ENCODE measurements at regions not wholly inside any gene's neighbourhood (a gene's known extent, or its start where the extent isn't known, plus 50 kb on each side); places are given as distances from the start of the nearest gene placed in this dataset.
A peak's percentile ranks its signal among the peaks of the same experiment; 100 is the strongest.

- intact Hi-C loops (cut with DNase I; ENCODE audit: low total_unique reads), result no loop called here
Observed at GRCh38 chr1:90851711-90852050, 134.6 kb upstream of the BARHL2 start.

GRCh38 chr1:90850898-90851710 lies 134.0 kb upstream of the BARHL2 start:
- peak; percentile 16 to 92 (median 82) for TF ChIP-seq CTCF (IDR thresholded peaks at IDR 0.05)
- no peak for TF ChIP-seq EP300 (IDR thresholded peaks at IDR 0.05; ENCODE audit: low read depth)
- no peak for TF ChIP-seq POLR2AphosphoS5 (IDR thresholded peaks at IDR 0.05)
- no peak for TF ChIP-seq POLR2A (IDR thresholded peaks at IDR 0.05)
- no peaks in the 10 kb centered on the region for H3K36me3 ChIP-seq
- intact Hi-C loops (cut with DNase I; ENCODE audit: low total_unique reads), result no loop called here
- peaks cover 29% of the 10 kb centered on the region for H3K27me3 ChIP-seq
- peaks cover 0 to 20% (median 14%) of the 10 kb centered on the region in 4 donors for H3K4me1 ChIP-seq
- H3K4me3 ChIP-seq, result peak overlapping the region; percentile 46 to 75 (median 70)
- WGBS, 2 donors (ENCODE audit: low coverage in 1 of 2), result 2% methylated on average over 48 of the region's 79 CpGs; no CpG with 5 or more reads in 1 of the 2 donors
- no peaks in the 10 kb centered on the region for H3K9me3 ChIP-seq
- H3K27ac ChIP-seq, result peak overlapping the region; percentile 35 to 62 (median 56)
- in situ Hi-C loops (cut with MboI; ENCODE audit: low pct_ligation_motif_present in 1 of 4, low pct_unique_long_range_greater_than_20kb in 1 of 4, low sequenced_read_pairs in 3 of 4), result no loop called here
- DNase-seq, result peak; percentile 84

More at GRCh38 chr1:90851711-90852050, 134.6 kb upstream of the BARHL2 start:
- WGBS, 2 donors (ENCODE audit: low coverage in 1 of 2), result 2% methylated on average over 15 of the region's 21 CpGs; no CpG with 5 or more reads in 1 of the 2 donors
- H3K4me3 ChIP-seq, result peak overlapping the region; percentile 22 to 75 (median 60)
- in situ Hi-C loops (cut with MboI; ENCODE audit: low pct_ligation_motif_present in 1 of 4, low pct_unique_long_range_greater_than_20kb in 1 of 4, low sequenced_read_pairs in 3 of 4), result no loop called here
- no peaks in the 10 kb centered on the region for H3K9me3 ChIP-seq
- peaks cover 0 to 20% (median 14%) of the 10 kb centered on the region in 4 donors for H3K4me1 ChIP-seq
- H3K27ac ChIP-seq, result no peak overlapping the region
- DNase-seq, result no peak
- peak in 1 of 5 experiments; percentile 16 for TF ChIP-seq CTCF (IDR thresholded peaks at IDR 0.05)
- no peak for TF ChIP-seq POLR2AphosphoS5 (IDR thresholded peaks at IDR 0.05)
- no peak for TF ChIP-seq POLR2A (IDR thresholded peaks at IDR 0.05)
- TF ChIP-seq EP300 (IDR thresholded peaks at IDR 0.05; ENCODE audit: low read depth), result no peak
- H3K27me3 ChIP-seq, result peaks cover 29% of the 10 kb centered on the region
- H3K36me3 ChIP-seq, result no peaks in the 10 kb centered on the region

GRCh38 chr1:90850181-90850897 lies 133.2 kb upstream of the BARHL2 start:
- in situ Hi-C loops (cut with MboI; ENCODE audit: low pct_ligation_motif_present in 1 of 4, low pct_unique_long_range_greater_than_20kb in 1 of 4, low sequenced_read_pairs in 3 of 4) (no loop called here), intact Hi-C loops (cut with DNase I; ENCODE audit: low total_unique reads) (no loop called here)
- DNase-seq, result peak; percentile 28
- Histone ChIP-seq H3K9me3 (no peaks in the 10 kb centered on the region), H3K36me3 (no peaks in the 10 kb centered on the region), H3K27ac (peak overlapping the region in 3 of 4 donors; percentile 35 to 62 (median 55)), H3K4me1 (peaks cover 0 to 20% (median 14%) of the 10 kb centered on the region in 4 donors), H3K27me3 (peaks cover 29% of the 10 kb centered on the region), H3K4me3 (peak overlapping the region; percentile 46 to 75 (median 70))
- TF ChIP-seq EP300 (IDR thresholded peaks at IDR 0.05; ENCODE audit: low read depth), result no peak
- TF ChIP-seq POLR2A (IDR thresholded peaks at IDR 0.05), result no peak
- WGBS, 2 donors (ENCODE audit: low coverage in 1 of 2), result 12% methylated on average over 19 of the region's 19 CpGs; no CpG with 5 or more reads in 1 of the 2 donors

- H3K4me3 ChIP-seq, result no peak overlapping the region
- peaks cover 61% of the 10 kb centered on the region for H3K27me3 ChIP-seq
- intact Hi-C loops (cut with DNase I; ENCODE audit: low total_unique reads) (loop anchor here (10.0 kb wide), 1 partner anchor 117 kb away; no protein-coding TSS in a partner anchor), in situ Hi-C loops (cut with MboI; ENCODE audit: low pct_ligation_motif_present in 1 of 4, low pct_unique_long_range_greater_than_20kb in 1 of 4, low sequenced_read_pairs in 3 of 4) (no loop called here)
- DNase-seq, result no peak
- 70 to 78% methylated on average over 12 to 21 of the region's 21 CpGs for WGBS, 2 donors (ENCODE audit: low coverage in 1 of 2)
- no peaks in the 10 kb centered on the region for H3K36me3 ChIP-seq
- H3K27ac ChIP-seq, result no peak overlapping the region
- TF ChIP-seq CTCF (IDR thresholded peaks at IDR 0.05) (no peak), POLR2AphosphoS5 (IDR thresholded peaks at IDR 0.05) (no peak)
- peaks cover 0 to 3% (median 0%) of the 10 kb centered on the region in 4 donors for H3K4me1 ChIP-seq
- H3K9me3 ChIP-seq, result no peaks in the 10 kb centered on the region
Observed at GRCh38 chr1:90841473-90841872, 124.4 kb upstream of the BARHL2 start.
